T47D (cell line): ENCODE measurements at regions not wholly inside any gene's neighbourhood (a gene's known extent, or its start where the extent isn't known, plus 50 kb on each side); places are given as distances from the start of the nearest gene placed in this dataset.

ENCODE experiments used
- DNase-seq, 2 experiments: peaks; one replicate each; pipeline versions ENCODE4 v3.0.0 to v3.0.0-alpha.2; 2011 to 2012; ENCODE audit warnings: low read depth in 1 of 2, low spot score in 1 of 2
- JUND ChIP-seq: IDR thresholded peaks from 2 replicates; pipeline ENCODE4 v1.6.1; 2012; ENCODE audit warnings: low read depth
- in situ Hi-C: cut with HindIII; loops from 2 replicates; pipeline ENCODE4 v1.10.0; 2016; ENCODE audit warnings: low sequenced_read_pairs, low pct_unique_long_range_greater_than_20kb

GRCh38 chr3:115486880-115487279 is 136.4 kb upstream of the GAP43 start:
- TF ChIP-seq JUND, result no peak
- no peak for DNase-seq
- in situ Hi-C loops, result no loop called here

- DNase-seq, result no peak
- no peak for TF ChIP-seq JUND
- in situ Hi-C loops, result no loop called here
These were observed 135.3 kb upstream of the GAP43 start for GRCh38 chr3:115487968-115488367.

GRCh38 chr3:115488409-115488808 is 134.9 kb upstream of the GAP43 start:
- DNase-seq, result no peak
- TF ChIP-seq JUND, result no peak
- in situ Hi-C loops, result no loop called here

- no peak for TF ChIP-seq JUND
- no peak for DNase-seq
- in situ Hi-C loops, result no loop called here
These were observed 128.5 kb upstream of the GAP43 start for GRCh38 chr3:115494826-115495225.

GRCh38 chr3:115498421-115498820 is 124.9 kb upstream of the GAP43 start:
- in situ Hi-C loops, result no loop called here
- TF ChIP-seq JUND, result no peak
- DNase-seq, result no peak

- DNase-seq, result no peak
- in situ Hi-C loops, result no loop called here
- TF ChIP-seq JUND, result no peak
These were observed 124.4 kb upstream of the GAP43 start for GRCh38 chr3:115498898-115499297.

GRCh38 chr3:115499666-115500065 is 123.6 kb upstream of the GAP43 start:
- no peak for DNase-seq
- TF ChIP-seq JUND, result no peak
- in situ Hi-C loops, result no loop called here

- in situ Hi-C loops, result no loop called here
- no peak for DNase-seq
- TF ChIP-seq JUND, result no peak
These were observed 122.5 kb upstream of the GAP43 start for GRCh38 chr3:115500795-115501194.

- no peak for TF ChIP-seq JUND
- in situ Hi-C loops, result no loop called here
- DNase-seq, result no peak
These were observed 121.2 kb upstream of the GAP43 start for GRCh38 chr3:115502128-115502527.

GRCh38 chr3:115503394-115503793 is 119.9 kb upstream of the GAP43 start:
- TF ChIP-seq JUND, result no peak
- in situ Hi-C loops, result no loop called here
- no peak for DNase-seq

- no peak for TF ChIP-seq JUND
- DNase-seq, result no peak
- in situ Hi-C loops, result no loop called here
These were observed 114.7 kb upstream of the GAP43 start for GRCh38 chr3:115508562-115508961.

GRCh38 chr3:115512565-115513415 is 110.5 kb upstream of the GAP43 start:
- DNase-seq, result peak in 1 of 2 experiments; percentile 2
- no peak for TF ChIP-seq JUND
- in situ Hi-C loops, result no loop called here

GRCh38 chr3:115513416-115513800 is 109.9 kb upstream of the GAP43 start:
- DNase-seq, result no peak
- no peak for TF ChIP-seq JUND
- in situ Hi-C loops, result no loop called here
